ENCODE measurements at regions not wholly inside any gene's neighbourhood (a gene's known extent, or its start where the extent isn't known, plus 50 kb on each side); places are given as distances from the start of the nearest gene placed in this dataset.

DNA sequence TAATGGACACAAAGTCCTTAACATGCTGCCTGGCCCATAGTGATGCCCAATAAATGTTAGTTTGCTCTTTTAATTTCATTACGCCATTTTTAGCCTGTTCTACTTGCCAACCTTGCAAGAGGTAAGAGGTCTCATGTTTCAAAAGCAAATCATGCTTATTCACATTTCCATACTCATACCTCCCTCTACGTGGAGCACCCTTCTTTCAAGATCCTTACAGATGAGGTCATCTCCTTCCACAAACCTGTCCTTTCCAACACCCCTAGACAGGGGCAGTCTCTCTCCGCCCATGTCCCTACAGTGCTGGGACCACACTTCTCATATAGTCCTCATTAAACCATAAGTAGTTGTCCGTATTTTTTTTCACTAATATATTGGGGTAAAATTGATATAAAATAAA is 271.3 kb downstream of the FGFR2 start:
- no peak overlapping the region for H2AFZ ChIP-seq
- H3K4me2 ChIP-seq = no peak overlapping the region
- H4K20me1 ChIP-seq (replicated peaks; ENCODE audit: insufficient read depth) = no peaks in the 10 kb centered on the region
- ATAC-seq = no peak
- H3K4me1 Mint-ChIP-seq = peaks cover 2% of the 10 kb centered on the region; the same call in 2 of the 3 replicates
- H3K36me3 ChIP-seq (ENCODE audit: insufficient read depth) = no peaks in the 10 kb centered on the region
- no peak overlapping the region for H3K27ac Mint-ChIP-seq
- H3K4me1 ChIP-seq (ENCODE audit: insufficient read depth) = no peaks in the 10 kb centered on the region
- TF ChIP-seq POLR2AphosphoS5 (IDR thresholded peaks at IDR 0.05; ENCODE audit: low read depth) (no peak), NANOG (IDR thresholded peaks at IDR 0.05; ENCODE audit: borderline replicate concordance) (no peak), CTCF (conservative IDR thresholded peaks at IDR 0.05; ENCODE audit: low read depth in 2 of 2) (no peak), STAT1 (IDR thresholded peaks at IDR 0.05; ENCODE audit: unreplicated experiment) (no peak), ZNF331 (CRISPR knock-in tag; IDR thresholded peaks at IDR 0.05; ENCODE audit: low read depth) (no peak), JUNB (IDR thresholded peaks at IDR 0.05; ENCODE audit: unreplicated experiment) (no peak), ZNF114 (CRISPR knock-in tag; IDR thresholded peaks at IDR 0.05) (no peak), ZNF462 (CRISPR knock-in tag; IDR thresholded peaks at IDR 0.05) (no peak), EZH2 (IDR thresholded peaks at IDR 0.05; ENCODE audit: low read depth, unreplicated experiment) (no peak)
- TF ChIP-seq, protein P1, sequence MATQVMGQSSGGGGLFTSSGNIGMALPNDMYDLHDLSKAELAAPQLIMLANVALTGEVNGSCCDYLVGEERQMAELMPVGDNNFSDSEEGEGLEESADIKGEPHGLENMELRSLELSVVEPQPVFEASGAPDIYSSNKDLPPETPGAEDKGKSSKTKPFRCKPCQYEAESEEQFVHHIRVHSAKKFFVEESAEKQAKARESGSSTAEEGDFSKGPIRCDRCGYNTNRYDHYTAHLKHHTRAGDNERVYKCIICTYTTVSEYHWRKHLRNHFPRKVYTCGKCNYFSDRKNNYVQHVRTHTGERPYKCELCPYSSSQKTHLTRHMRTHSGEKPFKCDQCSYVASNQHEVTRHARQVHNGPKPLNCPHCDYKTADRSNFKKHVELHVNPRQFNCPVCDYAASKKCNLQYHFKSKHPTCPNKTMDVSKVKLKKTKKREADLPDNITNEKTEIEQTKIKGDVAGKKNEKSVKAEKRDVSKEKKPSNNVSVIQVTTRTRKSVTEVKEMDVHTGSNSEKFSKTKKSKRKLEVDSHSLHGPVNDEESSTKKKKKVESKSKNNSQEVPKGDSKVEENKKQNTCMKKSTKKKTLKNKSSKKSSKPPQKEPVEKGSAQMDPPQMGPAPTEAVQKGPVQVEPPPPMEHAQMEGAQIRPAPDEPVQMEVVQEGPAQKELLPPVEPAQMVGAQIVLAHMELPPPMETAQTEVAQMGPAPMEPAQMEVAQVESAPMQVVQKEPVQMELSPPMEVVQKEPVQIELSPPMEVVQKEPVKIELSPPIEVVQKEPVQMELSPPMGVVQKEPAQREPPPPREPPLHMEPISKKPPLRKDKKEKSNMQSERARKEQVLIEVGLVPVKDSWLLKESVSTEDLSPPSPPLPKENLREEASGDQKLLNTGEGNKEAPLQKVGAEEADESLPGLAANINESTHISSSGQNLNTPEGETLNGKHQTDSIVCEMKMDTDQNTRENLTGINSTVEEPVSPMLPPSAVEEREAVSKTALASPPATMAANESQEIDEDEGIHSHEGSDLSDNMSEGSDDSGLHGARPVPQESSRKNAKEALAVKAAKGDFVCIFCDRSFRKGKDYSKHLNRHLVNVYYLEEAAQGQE (IDR thresholded peaks at IDR 0.05; ENCODE audit: unreplicated experiment) = no peak
- TF ChIP-seq, protein P2, sequence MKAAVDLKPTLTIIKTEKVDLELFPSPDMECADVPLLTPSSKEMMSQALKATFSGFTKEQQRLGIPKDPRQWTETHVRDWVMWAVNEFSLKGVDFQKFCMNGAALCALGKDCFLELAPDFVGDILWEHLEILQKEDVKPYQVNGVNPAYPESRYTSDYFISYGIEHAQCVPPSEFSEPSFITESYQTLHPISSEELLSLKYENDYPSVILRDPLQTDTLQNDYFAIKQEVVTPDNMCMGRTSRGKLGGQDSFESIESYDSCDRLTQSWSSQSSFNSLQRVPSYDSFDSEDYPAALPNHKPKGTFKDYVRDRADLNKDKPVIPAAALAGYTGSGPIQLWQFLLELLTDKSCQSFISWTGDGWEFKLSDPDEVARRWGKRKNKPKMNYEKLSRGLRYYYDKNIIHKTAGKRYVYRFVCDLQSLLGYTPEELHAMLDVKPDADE (IDR thresholded peaks at IDR 0.05) = no peak
- H3K27ac ChIP-seq (ENCODE audit: low read depth) = no peak overlapping the region
- H3K4me3 ChIP-seq = no peak overlapping the region
- no peak overlapping the region for H3K4me3 Mint-ChIP-seq
- no peaks in the 10 kb centered on the region for H3F3A ChIP-seq (replicated peaks; ENCODE audit: low read depth)
- 0 out of 2 replicates have a peak, but pooled peaks cover 13% of the 10 kb centered on the region for H3K9me2 ChIP-seq (ENCODE audit: insufficient read depth)
- no peaks in the 10 kb centered on the region for H3K27me3 ChIP-seq (ENCODE audit: insufficient read depth)
- no peak for DNase-seq (ENCODE audit: low spot score)
- H3K36me3 Mint-ChIP-seq (ENCODE audit: low read depth) = no peaks in the 10 kb centered on the region; the same call in 2 of the 3 replicates
- peaks cover 2% of the 10 kb centered on the region for H3K27me3 Mint-ChIP-seq (ENCODE audit: insufficient read depth, low read depth, poor library complexity)
- H3K9me3 Mint-ChIP-seq = no peaks in the 10 kb centered on the region; the same call in 2 of the 3 replicates
- no peaks in the 10 kb centered on the region for H3K79me2 ChIP-seq (replicated peaks; ENCODE audit: insufficient read depth)

Measured in GM23338 (cell line).